Prostate gland (tissue), 2 donors: ENCODE measurements at regions not wholly inside any gene's neighbourhood (a gene's known extent, or its start where the extent isn't known, plus 50 kb on each side); places are given as distances from the start of the nearest gene placed in this dataset.

ENCODE experiments used
- CTCF ChIP-seq, 4 experiments: fragments of 200-600 bp in 2 of 4; fragments of 450-650 bp in 2 of 4; sonication (generic) in 2 of 4; IDR thresholded peaks; 1 replicate in 3 of 4; 2 replicates in 1 of 4; pipeline ENCODE4 v1.5.1; 2016 to 2019; ENCODE audit warnings: antibody characterized with exemption in 4 of 4, mild to moderate bottlenecking in 2 of 4, moderate library complexity in 2 of 4
- POLR2A ChIP-seq: fragments of 450-650 bp; IDR thresholded peaks from one replicate; pipeline ENCODE4 v1.6.1; 2016; ENCODE audit warnings: antibody characterized with exemption, mild to moderate bottlenecking
- POLR2AphosphoS5 ChIP-seq: sonication (generic); formaldehyde crosslinking; IDR thresholded peaks from one replicate; pipeline ENCODE4 v1.6.1; 2017; ENCODE audit warnings: antibody characterized with exemption

GRCh38 chr14:27573018-27573417 lies 975.2 kb upstream of the NOVA1 start:
- TF ChIP-seq POLR2AphosphoS5 (no peak), POLR2A (no peak), CTCF (IDR thresholded peaks at IDR 0.05) (no peak)
